GM18505 (cell line): ENCODE measurements at regions not wholly inside any gene's neighbourhood (a gene's known extent, or its start where the extent isn't known, plus 50 kb on each side); places are given as distances from the start of the nearest gene placed in this dataset.

Experiments used
- ATAC-seq: cut with Tn5 transposase; IDR thresholded peaks from one replicate; pipeline ENCODE4 v1.9.1; 2021; ENCODE audit not compliant: unreplicated experiment
- POLR2A ChIP-seq: IDR thresholded peaks from 4 replicates; pipeline ENCODE4 v1.6.1; 2011; ENCODE audit warnings: borderline replicate concordance; ENCODE audit not compliant: insufficient read depth, insufficient read length; ENCODE audit errors: extremely low read depth

- no peak for ATAC-seq
- TF ChIP-seq POLR2A, result no peak
Measured at GRCh38 chr16:49108611-49109010, 173.0 kb downstream of the CBLN1 start.

- ATAC-seq, result no peak
- TF ChIP-seq POLR2A, result no peak
Measured at GRCh38 chr16:49103298-49103697, 178.3 kb downstream of the CBLN1 start.

GRCh38 chr16:49101997-49102396, 179.6 kb downstream of the CBLN1 start:
- TF ChIP-seq POLR2A, result no peak
- no peak for ATAC-seq

- no peak for TF ChIP-seq POLR2A
- no peak for ATAC-seq
Measured at GRCh38 chr16:49100366-49100765, 181.3 kb downstream of the CBLN1 start.

- TF ChIP-seq POLR2A, result no peak
Measured at GRCh38 chr16:49097964-49098363, 183.7 kb downstream of the CBLN1 start.

GRCh38 chr16:49096176-49096945, 185.3 kb downstream of the CBLN1 start:
- no peak for ATAC-seq
- TF ChIP-seq POLR2A, result no peak

More at GRCh38 chr16:49097964-49098363, 183.7 kb downstream of the CBLN1 start:
- no peak for ATAC-seq

GRCh38 chr16:49095539-49095938, 186.1 kb downstream of the CBLN1 start:
- ATAC-seq, result no peak
- TF ChIP-seq POLR2A, result no peak

- TF ChIP-seq POLR2A, result no peak
- no peak for ATAC-seq
Measured at GRCh38 chr16:49094471-49094870, 187.2 kb downstream of the CBLN1 start.

- no peak for TF ChIP-seq POLR2A
- ATAC-seq, result no peak
Measured at GRCh38 chr16:49093939-49094338, 187.7 kb downstream of the CBLN1 start.

- no peak for TF ChIP-seq POLR2A
- no peak for ATAC-seq
Measured at GRCh38 chr16:49092704-49093103, 188.9 kb downstream of the CBLN1 start.

- ATAC-seq, result no peak
- TF ChIP-seq POLR2A, result no peak
Measured at GRCh38 chr16:49089533-49089932, 192.1 kb downstream of the CBLN1 start.

- ATAC-seq, result no peak
- no peak for TF ChIP-seq POLR2A
Measured at GRCh38 chr16:49089039-49089438, 192.6 kb downstream of the CBLN1 start.

GRCh38 chr16:49085686-49086085, 196.0 kb downstream of the CBLN1 start:
- no peak for TF ChIP-seq POLR2A
- no peak for ATAC-seq

GRCh38 chr16:49084628-49085390, 196.8 kb downstream of the CBLN1 start:
- no peak for ATAC-seq
- TF ChIP-seq POLR2A, result no peak
